22Rv1 (cell line): ENCODE measurements at regions not wholly inside any gene's neighbourhood (a gene's known extent, or its start where the extent isn't known, plus 50 kb on each side); places are given as distances from the start of the nearest gene placed in this dataset.

Experiments
- H3K27ac ChIP-seq: fragments of 450-650 bp; 2 replicates; pipeline ENCODE4 v1.5.1; 2017
- ZFX ChIP-seq: fragments of 450-650 bp; IDR thresholded peaks from 2 replicates; pipeline ENCODE4 v1.6.1; 2017; ENCODE audit warnings: antibody characterized with exemption, borderline replicate concordance
- TF ChIP-seq, protein P1 (sequence below): fragments of 450-650 bp; IDR thresholded peaks from 2 replicates; pipeline ENCODE4 v1.5.1; 2017; ENCODE audit warnings: mild to moderate bottlenecking

DNA sequence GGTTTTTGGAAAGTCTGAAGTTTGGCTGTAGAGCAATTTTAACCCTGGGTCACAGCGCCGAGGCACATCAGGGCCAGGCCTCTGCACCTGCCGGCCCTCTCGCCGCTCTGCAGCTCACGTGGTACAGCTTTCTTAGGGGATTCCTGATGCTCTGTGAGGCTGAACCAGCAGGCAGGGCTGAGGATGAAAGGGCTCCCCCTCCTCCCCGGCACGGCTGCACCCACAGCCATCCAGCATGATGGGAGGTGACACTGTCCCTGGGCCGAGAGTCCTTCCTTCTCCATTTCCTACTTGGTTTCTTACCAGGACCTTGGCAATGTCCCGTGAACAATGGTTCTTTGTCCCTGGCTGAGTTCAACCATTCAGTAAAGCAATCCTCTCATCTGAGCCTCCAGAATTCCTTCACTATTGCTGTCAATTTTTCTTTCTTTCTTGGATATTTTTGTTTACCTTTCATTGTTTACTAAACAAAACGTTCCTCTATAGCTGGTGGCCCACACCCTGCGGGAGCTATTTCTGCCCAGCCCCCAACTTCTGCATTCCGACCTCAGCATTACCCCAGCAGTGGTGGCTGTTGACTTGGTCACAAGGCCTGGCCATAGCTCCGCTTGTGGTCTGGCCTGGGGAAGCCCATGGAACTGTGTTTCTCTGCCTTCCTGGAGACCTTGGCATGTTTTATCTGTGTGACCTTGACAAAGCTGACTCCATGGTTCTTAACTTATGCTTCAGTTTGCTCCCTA is 172.8 kb upstream of the B3GAT1 start:
- no peak for TF ChIP-seq ZFX
- TF ChIP-seq, protein P1, sequence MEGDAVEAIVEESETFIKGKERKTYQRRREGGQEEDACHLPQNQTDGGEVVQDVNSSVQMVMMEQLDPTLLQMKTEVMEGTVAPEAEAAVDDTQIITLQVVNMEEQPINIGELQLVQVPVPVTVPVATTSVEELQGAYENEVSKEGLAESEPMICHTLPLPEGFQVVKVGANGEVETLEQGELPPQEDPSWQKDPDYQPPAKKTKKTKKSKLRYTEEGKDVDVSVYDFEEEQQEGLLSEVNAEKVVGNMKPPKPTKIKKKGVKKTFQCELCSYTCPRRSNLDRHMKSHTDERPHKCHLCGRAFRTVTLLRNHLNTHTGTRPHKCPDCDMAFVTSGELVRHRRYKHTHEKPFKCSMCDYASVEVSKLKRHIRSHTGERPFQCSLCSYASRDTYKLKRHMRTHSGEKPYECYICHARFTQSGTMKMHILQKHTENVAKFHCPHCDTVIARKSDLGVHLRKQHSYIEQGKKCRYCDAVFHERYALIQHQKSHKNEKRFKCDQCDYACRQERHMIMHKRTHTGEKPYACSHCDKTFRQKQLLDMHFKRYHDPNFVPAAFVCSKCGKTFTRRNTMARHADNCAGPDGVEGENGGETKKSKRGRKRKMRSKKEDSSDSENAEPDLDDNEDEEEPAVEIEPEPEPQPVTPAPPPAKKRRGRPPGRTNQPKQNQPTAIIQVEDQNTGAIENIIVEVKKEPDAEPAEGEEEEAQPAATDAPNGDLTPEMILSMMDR, result no peak
- no peak overlapping the region for H3K27ac ChIP-seq

DNA sequence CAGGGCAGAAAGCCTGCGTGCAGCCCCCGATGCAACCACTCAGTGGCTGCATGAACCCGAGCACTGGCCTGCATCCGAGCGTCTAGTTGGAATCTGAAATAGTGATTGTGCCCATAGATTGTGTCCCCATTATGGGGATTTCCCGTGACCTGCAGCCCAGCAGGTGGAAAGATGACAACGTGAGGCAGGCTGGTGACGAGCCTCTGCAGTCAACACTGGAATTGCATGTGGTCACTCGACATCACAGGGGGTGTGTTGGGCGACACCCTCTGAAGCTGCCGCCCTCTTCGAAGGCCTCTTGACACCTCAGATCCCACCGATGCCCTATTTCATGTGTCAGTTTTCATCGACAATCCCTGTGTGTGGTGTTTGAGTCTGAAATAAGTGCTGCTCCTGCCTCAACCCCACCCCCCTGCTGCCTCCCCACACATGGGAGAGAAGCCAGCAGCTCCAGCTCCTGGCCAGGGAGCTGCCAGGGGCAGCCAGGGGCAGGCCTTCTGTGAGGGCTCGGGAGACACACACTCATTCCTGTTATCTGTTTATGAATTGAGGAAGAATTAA is 172.0 kb upstream of the B3GAT1 start:
- no peak overlapping the region for H3K27ac ChIP-seq
- TF ChIP-seq, protein P1, result no peak
- no peak for TF ChIP-seq ZFX

DNA sequence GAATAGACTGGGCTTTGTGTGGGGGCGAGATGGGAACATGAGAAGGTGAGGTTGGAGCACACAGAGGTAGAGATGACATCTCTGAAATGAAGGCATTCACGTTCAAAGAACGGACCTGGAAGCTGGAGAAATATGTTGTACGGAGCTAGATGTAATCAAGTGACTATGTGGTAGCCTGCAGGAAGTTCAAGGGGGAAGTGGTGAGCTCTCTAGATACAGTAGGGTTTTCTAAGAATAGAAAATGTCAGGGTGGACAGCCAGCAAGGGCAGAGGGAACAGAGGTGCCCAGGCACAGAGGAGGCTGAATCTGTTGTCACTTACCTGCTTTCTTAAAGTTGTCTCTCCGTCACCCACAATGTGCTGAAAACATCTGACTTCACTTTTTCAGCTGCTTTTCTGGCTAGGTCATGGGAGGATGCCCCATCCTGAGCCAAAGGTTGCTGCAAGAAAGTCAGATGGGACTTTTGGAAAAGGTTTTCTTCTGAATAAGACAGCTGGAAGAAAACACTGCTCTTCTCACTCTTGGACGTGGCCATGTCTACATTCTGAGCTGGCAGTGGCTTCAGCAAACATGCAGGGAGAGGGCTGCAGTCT is 171.5 kb upstream of the B3GAT1 start:
- TF ChIP-seq, protein P1, result no peak
- no peak for TF ChIP-seq ZFX
- no peak overlapping the region for H3K27ac ChIP-seq

DNA sequence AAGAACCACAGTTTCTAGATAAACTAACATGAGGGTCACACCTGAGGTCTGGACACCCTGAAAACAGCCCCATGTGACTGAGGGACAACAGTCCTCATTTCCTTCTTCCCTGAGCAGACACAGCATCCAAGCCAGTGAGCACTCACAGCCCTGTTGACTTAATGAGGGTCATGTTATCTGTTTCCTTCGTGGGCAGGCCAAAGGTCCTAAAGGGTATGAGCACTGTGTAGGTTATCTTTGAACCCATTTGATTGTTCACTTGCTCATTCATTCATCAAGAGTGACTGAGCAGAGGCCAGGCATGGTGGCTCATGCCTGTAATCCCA is 170.7 kb upstream of the B3GAT1 start:
- no peak overlapping the region for H3K27ac ChIP-seq
- no peak for TF ChIP-seq ZFX
- TF ChIP-seq, protein P1, result no peak

DNA sequence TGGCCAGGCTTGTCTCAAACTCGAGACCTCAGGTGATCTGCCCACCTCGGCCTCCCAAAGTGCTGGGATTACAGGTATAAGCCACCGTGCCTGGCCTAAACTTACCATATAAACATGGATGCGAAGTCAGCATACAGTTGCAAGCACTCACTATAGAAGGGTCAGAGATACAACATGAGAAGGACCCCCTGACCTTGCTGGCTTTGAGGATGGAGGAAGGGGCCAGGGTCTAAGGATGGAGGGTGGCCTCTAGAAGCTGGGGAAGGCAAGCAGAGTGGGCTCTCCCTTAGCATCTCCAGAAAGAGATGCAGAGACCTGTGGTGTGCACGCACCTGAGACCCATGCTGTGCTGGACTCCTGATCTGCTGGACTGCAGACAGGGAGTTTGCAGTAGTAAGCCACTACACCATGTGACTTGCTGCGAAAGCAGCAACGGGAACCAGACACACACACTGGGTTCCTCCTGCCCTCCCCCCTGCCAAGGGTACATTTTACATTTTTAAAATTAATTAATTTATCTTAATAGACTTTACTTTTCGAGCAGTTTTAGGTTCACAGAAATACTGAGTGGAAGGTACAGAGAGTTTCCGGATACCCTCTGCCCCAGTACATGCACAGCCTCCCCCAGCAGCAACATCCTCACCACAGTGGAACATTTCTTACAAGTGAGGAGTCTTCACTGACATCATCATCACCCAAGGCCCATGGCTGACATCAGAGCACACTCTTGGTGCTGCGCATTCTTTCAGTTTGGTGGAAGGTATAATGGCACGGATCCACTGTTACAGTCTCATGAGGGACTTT is 170.1 kb upstream of the B3GAT1 start:
- no peak overlapping the region for H3K27ac ChIP-seq
- no peak for TF ChIP-seq ZFX
- TF ChIP-seq, protein P1, result no peak

DNA sequence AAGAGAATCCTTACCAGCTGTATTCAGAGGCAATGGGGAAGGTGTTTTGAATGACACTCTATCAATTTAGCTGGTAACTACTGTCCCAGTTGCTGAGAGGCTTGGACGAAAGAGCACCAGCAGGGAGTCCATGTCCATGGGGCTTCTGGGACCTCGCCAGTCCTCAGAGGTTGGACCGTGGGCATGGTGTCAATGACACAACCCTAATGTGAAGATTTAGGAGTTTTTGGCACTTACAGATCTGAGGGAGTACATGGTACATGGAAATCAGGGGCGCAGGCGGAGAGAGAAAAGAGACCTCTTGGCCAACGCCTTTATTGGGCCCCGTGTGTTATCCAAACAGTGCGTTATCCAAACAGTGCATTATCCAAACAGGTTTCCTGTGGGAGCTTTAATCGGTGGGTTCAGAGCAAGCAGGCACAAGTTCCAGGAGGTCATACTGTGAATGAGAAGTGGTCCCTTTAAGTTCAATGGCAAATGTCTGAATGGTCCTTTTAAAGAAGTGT is 169.1 kb upstream of the B3GAT1 start:
- no peak overlapping the region for H3K27ac ChIP-seq
- TF ChIP-seq, protein P1, result no peak
- TF ChIP-seq ZFX, result no peak

DNA sequence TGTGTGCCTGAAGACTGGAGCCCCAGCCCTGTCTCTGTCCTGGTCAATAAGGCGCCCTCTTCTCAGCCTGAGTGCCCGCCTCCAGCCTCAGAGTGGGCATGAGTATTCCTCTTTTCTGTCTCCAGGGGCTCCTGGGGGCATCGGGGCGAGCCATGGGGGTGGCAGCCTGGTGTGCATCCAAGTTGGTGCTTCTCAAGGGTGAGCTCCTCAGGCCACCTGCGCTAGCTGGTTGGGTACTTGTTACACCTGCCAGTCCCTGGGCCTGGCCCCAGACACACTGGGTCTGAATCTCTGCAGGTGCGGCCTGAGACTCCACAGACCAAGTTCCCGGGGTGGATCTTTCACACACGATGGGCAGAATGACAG is 168.6 kb upstream of the B3GAT1 start:
- no peak overlapping the region for H3K27ac ChIP-seq
- TF ChIP-seq, protein P1, result no peak
- no peak for TF ChIP-seq ZFX
